Muscle layer of colon (tissue), 2 donors: ENCODE measurements at regions not wholly inside any gene's neighbourhood (a gene's known extent, or its start where the extent isn't known, plus 50 kb on each side); places are given as distances from the start of the nearest gene placed in this dataset.

Source experiments
- H3K27ac ChIP-seq: one replicate; pipeline ENCODE4 v1.7.0; 2013; ENCODE audit warnings: low read depth, mild to moderate bottlenecking, low read length, moderate library complexity
- H3K27me3 ChIP-seq, 2 donors: one replicate each; pipeline ENCODE4 v1.7.0; 2013; ENCODE audit warnings: low read length in 2 of 2, mild to moderate bottlenecking in 2 of 2; ENCODE audit not compliant: insufficient read depth in 2 of 2, control insufficient read depth in 1 of 2
- H3K36me3 ChIP-seq: one replicate; pipeline ENCODE4 v1.7.0; 2013; ENCODE audit warnings: mild to moderate bottlenecking, low read length; ENCODE audit not compliant: insufficient read depth
- H3K4me1 ChIP-seq: one replicate; pipeline ENCODE4 v1.7.0; 2013; ENCODE audit warnings: mild to moderate bottlenecking, low read length; ENCODE audit not compliant: insufficient read depth
- H3K4me3 ChIP-seq, 2 donors: one replicate each; pipeline ENCODE4 v1.7.0; 2013; ENCODE audit warnings: low read length in 2 of 2, low read depth in 1 of 2, mild to moderate bottlenecking in 1 of 2, moderate library complexity in 1 of 2
- H3K9ac ChIP-seq: one replicate; pipeline ENCODE4 v1.7.0; 2013; ENCODE audit warnings: low read length
- H3K9me3 ChIP-seq: one replicate; pipeline ENCODE4 v1.7.0; 2013; ENCODE audit warnings: mild to moderate bottlenecking, low read length
- donor health status: abdominal sarcoma.
- donor health status: Adenocarcinoma of cecum.

DNA sequence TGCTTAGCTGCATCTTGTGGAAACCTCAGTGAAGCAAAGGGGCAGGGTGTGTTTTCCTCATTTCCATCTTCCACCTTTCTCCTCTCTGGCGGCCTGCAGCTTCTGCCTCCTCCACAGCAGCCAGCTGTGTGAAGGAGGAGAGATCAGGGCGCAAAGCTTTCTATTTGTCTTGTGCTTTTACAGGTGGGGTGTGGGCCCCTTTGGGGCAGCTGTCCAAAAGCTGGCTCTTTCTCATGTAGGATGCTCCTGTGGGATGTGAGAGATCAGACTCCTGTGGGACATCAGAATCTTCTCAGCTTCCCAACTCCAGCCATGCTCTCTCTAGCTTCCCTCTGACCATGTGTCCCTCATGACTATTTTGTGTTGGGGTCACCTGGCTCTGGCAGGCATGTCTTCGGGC, 227.1 kb downstream of the MID1 start:
- H3K4me1 ChIP-seq = no peaks in the 10 kb centered on the region

DNA sequence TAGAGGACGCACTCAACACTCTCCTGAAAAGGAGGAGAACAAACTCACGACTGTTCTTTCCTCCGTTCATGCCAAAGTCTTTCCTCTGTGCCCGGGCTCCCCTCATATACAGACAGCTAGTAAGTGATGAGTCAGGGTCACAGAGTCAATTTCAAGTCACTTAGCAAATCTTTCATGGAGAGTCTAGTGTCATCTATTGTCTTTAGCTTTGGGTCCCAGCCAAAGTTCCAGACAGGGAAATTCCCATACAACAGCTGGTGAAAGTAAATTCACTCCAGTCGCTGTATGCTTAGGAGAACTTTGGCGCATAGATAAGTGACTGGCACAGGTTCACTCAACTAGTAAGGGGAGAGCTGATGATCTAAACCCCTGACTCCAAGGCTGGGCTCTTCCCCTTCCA, 226.5 kb downstream of the MID1 start:
- no peaks in the 10 kb centered on the region for H3K4me1 ChIP-seq
- no peak overlapping the region for H3K9ac ChIP-seq
- H3K27ac ChIP-seq = no peak overlapping the region
- H3K9me3 ChIP-seq = no peaks in the 10 kb centered on the region
- no peak overlapping the region for H3K4me3 ChIP-seq
- H3K36me3 ChIP-seq = no peaks in the 10 kb centered on the region
- H3K27me3 ChIP-seq = no peaks in the 10 kb centered on the region

More for the DNA sequence above, 227.1 kb downstream of the MID1 start:
- no peaks in the 10 kb centered on the region for H3K9me3 ChIP-seq
- no peaks in the 10 kb centered on the region for H3K27me3 ChIP-seq
- H3K9ac ChIP-seq = no peak overlapping the region
- H3K27ac ChIP-seq = no peak overlapping the region
- no peak overlapping the region for H3K4me3 ChIP-seq
- H3K36me3 ChIP-seq = no peaks in the 10 kb centered on the region

GRCh38 chrX:10395179-10395578, 225.2 kb downstream of the MID1 start:
- H3K9ac ChIP-seq = no peak overlapping the region
- no peaks in the 10 kb centered on the region for H3K36me3 ChIP-seq
- no peaks in the 10 kb centered on the region for H3K4me1 ChIP-seq
- no peak overlapping the region for H3K4me3 ChIP-seq
- H3K27me3 ChIP-seq = no peaks in the 10 kb centered on the region
- H3K27ac ChIP-seq = no peak overlapping the region
- H3K9me3 ChIP-seq = no peaks in the 10 kb centered on the region
